Cardiac muscle cell (in vitro differentiated cells and primary cell): ENCODE measurements at regions not wholly inside any gene's neighbourhood (a gene's known extent, or its start where the extent isn't known, plus 50 kb on each side); places are given as distances from the start of the nearest gene placed in this dataset.

Experiments used
- DNase-seq, 2 donors: peaks; one replicate each; pipeline versions ENCODE4 v3.0.0 to v3.0.0-alpha.2; 2010 to 2017; ENCODE audit warnings: low read depth in 1 of 2, low spot score in 1 of 2
- H3K27ac ChIP-seq: fragments of 200-600 bp; sonication (generic); 2 replicates; pipeline ENCODE4 v1.5.1; 2016
- H3K27me3 ChIP-seq: fragments of 200-600 bp; sonication (generic); 2 replicates; pipeline ENCODE4 v1.6.0; 2016; ENCODE audit warnings: control low read depth
- H3K36me3 ChIP-seq: fragments of 200-600 bp; sonication (generic); 2 replicates; pipeline ENCODE4 v1.5.1; 2016; ENCODE audit warnings: control low read depth
- H3K4me1 ChIP-seq: fragments of 200-600 bp; sonication (generic); 2 replicates; pipeline ENCODE4 v1.8.1; 2017; ENCODE audit warnings: low read depth, mild to moderate bottlenecking, mixed run types
- H3K4me3 ChIP-seq: fragments of 200-600 bp; sonication (generic); 2 replicates; pipeline ENCODE4 v1.5.1; 2016; ENCODE audit warnings: mild to moderate bottlenecking
- H3K9me3 ChIP-seq: fragments of 200-600 bp; sonication (generic); 2 replicates; pipeline ENCODE4 v1.5.1; 2017; ENCODE audit warnings: low read depth, mild to moderate bottlenecking, control low read depth
- TF ChIP-seq, protein P1 (sequence below): IDR thresholded peaks from 2 replicates; pipeline ENCODE4 v1.5.1; 2012; ENCODE audit warnings: low read depth, mild to moderate bottlenecking, low read length

DNA sequence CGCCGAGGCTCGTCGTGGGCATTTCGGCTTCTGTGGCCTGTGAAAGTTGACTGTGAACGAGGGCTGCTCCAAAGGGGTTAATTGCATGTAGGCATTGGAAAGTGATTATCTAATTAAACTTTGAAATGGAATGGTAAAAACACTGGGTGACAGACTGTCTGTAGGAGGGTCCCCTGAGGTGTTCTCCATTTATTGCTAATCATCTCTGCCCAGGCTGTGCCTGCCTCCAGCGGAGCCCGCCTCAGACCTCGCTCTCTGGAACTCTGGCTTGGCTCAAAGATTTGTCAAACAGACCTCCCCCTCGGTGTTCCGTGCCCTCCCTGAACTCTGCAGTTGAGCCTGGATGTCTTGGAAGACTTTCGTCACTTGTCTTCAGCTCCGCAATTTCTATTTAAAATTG lies 50.2 kb upstream of the VRK1 start:
- peak in 1 of 2 donors; percentile 29 for DNase-seq
- Histone ChIP-seq H3K9me3 (no peaks in the 10 kb centered on the region), H3K36me3 (no peaks in the 10 kb centered on the region), H3K4me3 (no peak overlapping the region), H3K27me3 (peaks cover 10% of the 10 kb centered on the region), H3K27ac (no peak overlapping the region), H3K4me1 (peaks cover 3% of the 10 kb centered on the region)
- TF ChIP-seq, protein P1, sequence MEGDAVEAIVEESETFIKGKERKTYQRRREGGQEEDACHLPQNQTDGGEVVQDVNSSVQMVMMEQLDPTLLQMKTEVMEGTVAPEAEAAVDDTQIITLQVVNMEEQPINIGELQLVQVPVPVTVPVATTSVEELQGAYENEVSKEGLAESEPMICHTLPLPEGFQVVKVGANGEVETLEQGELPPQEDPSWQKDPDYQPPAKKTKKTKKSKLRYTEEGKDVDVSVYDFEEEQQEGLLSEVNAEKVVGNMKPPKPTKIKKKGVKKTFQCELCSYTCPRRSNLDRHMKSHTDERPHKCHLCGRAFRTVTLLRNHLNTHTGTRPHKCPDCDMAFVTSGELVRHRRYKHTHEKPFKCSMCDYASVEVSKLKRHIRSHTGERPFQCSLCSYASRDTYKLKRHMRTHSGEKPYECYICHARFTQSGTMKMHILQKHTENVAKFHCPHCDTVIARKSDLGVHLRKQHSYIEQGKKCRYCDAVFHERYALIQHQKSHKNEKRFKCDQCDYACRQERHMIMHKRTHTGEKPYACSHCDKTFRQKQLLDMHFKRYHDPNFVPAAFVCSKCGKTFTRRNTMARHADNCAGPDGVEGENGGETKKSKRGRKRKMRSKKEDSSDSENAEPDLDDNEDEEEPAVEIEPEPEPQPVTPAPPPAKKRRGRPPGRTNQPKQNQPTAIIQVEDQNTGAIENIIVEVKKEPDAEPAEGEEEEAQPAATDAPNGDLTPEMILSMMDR = no peak
